Cardiac muscle cell (in vitro differentiated cells and primary cell): ENCODE measurements at regions not wholly inside any gene's neighbourhood (a gene's known extent, or its start where the extent isn't known, plus 50 kb on each side); places are given as distances from the start of the nearest gene placed in this dataset.
"Not testable (repeated sequence)": the region's sequence is repeated elsewhere in the genome, so short reads cannot be mapped to it uniquely, and the experiment has no call there.

Experiments used
- DNase-seq, 2 donors: peaks; one replicate each; pipeline versions ENCODE4 v3.0.0 to v3.0.0-alpha.2; 2010 to 2017; ENCODE audit warnings: low read depth in 1 of 2, low spot score in 1 of 2
- H3K27ac ChIP-seq: fragments of 200-600 bp; sonication (generic); 2 replicates; pipeline ENCODE4 v1.5.1; 2016
- H3K27me3 ChIP-seq: fragments of 200-600 bp; sonication (generic); 2 replicates; pipeline ENCODE4 v1.6.0; 2016; ENCODE audit warnings: control low read depth
- H3K36me3 ChIP-seq: fragments of 200-600 bp; sonication (generic); 2 replicates; pipeline ENCODE4 v1.5.1; 2016; ENCODE audit warnings: control low read depth
- H3K4me1 ChIP-seq: fragments of 200-600 bp; sonication (generic); 2 replicates; pipeline ENCODE4 v1.8.1; 2017; ENCODE audit warnings: low read depth, mild to moderate bottlenecking, mixed run types
- H3K4me3 ChIP-seq: fragments of 200-600 bp; sonication (generic); 2 replicates; pipeline ENCODE4 v1.5.1; 2016; ENCODE audit warnings: mild to moderate bottlenecking
- H3K9me3 ChIP-seq: fragments of 200-600 bp; sonication (generic); 2 replicates; pipeline ENCODE4 v1.5.1; 2017; ENCODE audit warnings: low read depth, mild to moderate bottlenecking, control low read depth
- CTCF ChIP-seq: IDR thresholded peaks from 2 replicates; pipeline ENCODE4 v1.5.1; 2012; ENCODE audit warnings: low read depth, mild to moderate bottlenecking, low read length

- no peak for TF ChIP-seq CTCF
- no peak overlapping the region for H3K4me3 ChIP-seq
- H3K9me3 ChIP-seq: no peaks in the 10 kb centered on the region
Observed at GRCh38 chr12:34151019-34151418, 128.7 kb downstream of the ALG10 start.

GRCh38 chr12:34163443-34163842 lies 141.1 kb downstream of the ALG10 start:
- TF ChIP-seq CTCF: no peak
- Histone ChIP-seq H3K9me3 (no peaks in the 10 kb centered on the region), H3K27me3 (no peaks in the 10 kb centered on the region), H3K4me1 (no peaks in the 10 kb centered on the region), H3K36me3 (no peaks in the 10 kb centered on the region), H3K27ac (no peak overlapping the region), H3K4me3 (no peak overlapping the region)
- DNase-seq: no peak

More at GRCh38 chr12:34151019-34151418, 128.7 kb downstream of the ALG10 start:
- Histone ChIP-seq H3K27me3 (no peaks in the 10 kb centered on the region), H3K4me1 (no peaks in the 10 kb centered on the region), H3K27ac (no peak overlapping the region), H3K36me3 (no peaks in the 10 kb centered on the region)
- no peak for DNase-seq

GRCh38 chr12:34166427-34167060 lies 144.2 kb downstream of the ALG10 start:
- no peaks in the 10 kb centered on the region for H3K4me1 ChIP-seq
- DNase-seq: no peak
- H3K27ac ChIP-seq: no peak overlapping the region
- no peak for TF ChIP-seq CTCF
- H3K9me3 ChIP-seq: no peaks in the 10 kb centered on the region
- H3K27me3 ChIP-seq: no peaks in the 10 kb centered on the region
- H3K4me3 ChIP-seq: no peak overlapping the region
- no peaks in the 10 kb centered on the region for H3K36me3 ChIP-seq

GRCh38 chr12:34168507-34168906 lies 146.2 kb downstream of the ALG10 start:
- H3K4me1 ChIP-seq, DNase-seq, H3K4me3 ChIP-seq, H3K27me3 ChIP-seq, H3K9me3 ChIP-seq, H3K27ac ChIP-seq, H3K36me3 ChIP-seq: not testable (repeated sequence)

GRCh38 chr12:34186492-34186891 lies 164.2 kb downstream of the ALG10 start:
- TF ChIP-seq CTCF: no peak
- Histone ChIP-seq H3K36me3 (no peaks in the 10 kb centered on the region), H3K4me3 (no peak overlapping the region), H3K9me3 (no peaks in the 10 kb centered on the region), H3K27ac (no peak overlapping the region), H3K27me3 (no peaks in the 10 kb centered on the region), H3K4me1 (no peaks in the 10 kb centered on the region)
- no peak for DNase-seq

GRCh38 chr12:34188974-34189373 lies 166.7 kb downstream of the ALG10 start:
- Histone ChIP-seq H3K4me3 (no peak overlapping the region), H3K9me3 (no peaks in the 10 kb centered on the region)
- no peak for DNase-seq

More at GRCh38 chr12:34188974-34189373, 166.7 kb downstream of the ALG10 start:
- Histone ChIP-seq H3K4me1 (no peaks in the 10 kb centered on the region), H3K27ac (no peak overlapping the region), H3K27me3 (no peaks in the 10 kb centered on the region), H3K36me3 (no peaks in the 10 kb centered on the region)
- TF ChIP-seq CTCF: no peak
